ENCODE measurements at regions not wholly inside any gene's neighbourhood (a gene's known extent, or its start where the extent isn't known, plus 50 kb on each side); places are given as distances from the start of the nearest gene placed in this dataset.

DNA sequence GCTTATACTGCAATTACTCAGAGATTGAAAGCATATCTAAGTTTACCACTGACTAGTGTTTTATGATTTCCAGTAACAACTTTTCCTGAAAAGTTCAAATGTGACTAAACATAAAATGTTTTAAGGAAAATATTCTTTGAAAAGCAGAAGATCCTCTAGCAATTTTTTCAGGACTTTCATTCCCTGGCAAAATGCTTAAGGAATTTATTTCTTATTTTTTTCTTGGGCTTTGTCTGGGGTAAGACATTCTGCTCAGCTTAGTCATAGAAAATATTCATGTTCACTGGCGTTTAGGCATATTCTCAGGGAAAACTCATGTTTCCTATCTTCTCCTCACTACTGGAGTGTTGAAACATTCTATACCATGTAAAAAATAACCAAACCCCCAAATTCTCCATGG, 235.3 kb upstream of the CEP162 start:
- Histone ChIP-seq H3K4me2 (ENCODE audit: insufficient read depth, low read length) (peak overlapping the region; percentile 16), H3K79me2 (ENCODE audit: control insufficient read depth, insufficient read depth, low read length) (no peaks in the 10 kb centered on the region), H3K4me1 (ENCODE audit: control insufficient read depth, extremely low read depth, insufficient read depth, low read length) (peaks cover 31% of the 10 kb centered on the region), H3K27ac (ENCODE audit: insufficient read depth, low read depth, low read length) (no peak overlapping the region), H2AFZ (ENCODE audit: low read depth, low read length) (peak overlapping the region; percentile 35), H3K9me1 (replicated peaks; ENCODE audit: control insufficient read depth, extremely low read depth, insufficient read depth, low read length) (no peaks in the 10 kb centered on the region), H3K27me3 (ENCODE audit: control insufficient read depth in 2 of 2, insufficient read depth in 2 of 2, low read length in 2 of 2) (no peaks in the 10 kb centered on the region), H3K36me3 (ENCODE audit: control insufficient read depth in 2 of 2, extremely low read depth in 1 of 2, insufficient read depth in 2 of 2, low read length in 2 of 2) (no peaks in the 10 kb centered on the region), H3K9me3 (replicated peaks; ENCODE audit: control insufficient read depth, insufficient read depth, low read length) (no peaks in the 10 kb centered on the region), H4K20me1 (replicated peaks; ENCODE audit: control insufficient read depth, extremely low read depth, insufficient read depth, low read length) (no peaks in the 10 kb centered on the region), H3K9ac (replicated peaks; ENCODE audit: extremely low read depth, insufficient read depth, low read length) (no peak overlapping the region), H3K4me3 (replicated peaks in 1 of 3; ENCODE audit: insufficient read depth in 1 of 3, low read depth in 1 of 3, low read length in 3 of 3) (no peak overlapping the region)
- dilution Hi-C loops (cut with MboI; ENCODE audit: extremely low pct_ligation_motif_present, low sequenced_read_pairs) = no loop called here
- ChIA-PET CTCF (interaction anchor here (0.6 to 2.0 kb wide), 3 partner anchors 17 to 268 kb away, joined by 3 to 7 read pairs (median 3); no protein-coding TSS in a partner anchor), POLR2A (no interaction called here)
- TF ChIP-seq FOS (IDR thresholded peaks at IDR 0.05; ENCODE audit: borderline replicate concordance, insufficient read depth, low read length) (peak; percentile 35), POLR2AphosphoS5 (IDR thresholded peaks at IDR 0.05; ENCODE audit: insufficient read depth, low read depth, low read length) (no peak)
- no TSS peak for BruUV-seq (replicated peaks)
- intact Hi-C loops (cut with micrococcal nuclease) = no loop called here
- no peak for FAIRE-seq
- DNase-seq (ENCODE audit: low read depth, low spot score) = peak; percentile 63

DNA sequence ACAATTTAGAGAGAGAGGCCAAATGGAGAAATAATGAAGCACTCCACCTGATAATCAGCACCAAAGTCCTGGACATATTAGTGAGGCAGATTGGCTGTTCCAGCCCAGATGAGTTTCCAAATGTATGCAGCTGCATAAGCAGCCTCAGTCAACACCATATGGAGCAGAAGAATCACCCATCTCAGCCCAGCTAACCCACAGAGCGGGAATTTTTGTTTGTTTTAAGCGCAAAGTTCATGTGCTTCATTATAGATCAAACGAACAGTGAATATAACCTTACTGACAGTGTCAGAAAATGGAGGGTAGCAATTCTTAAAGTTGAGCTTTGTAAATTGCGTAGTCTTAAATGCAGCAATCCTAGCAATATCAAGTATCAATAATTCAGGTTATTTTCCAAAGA, 234.0 kb upstream of the CEP162 start:
- Histone ChIP-seq H3K4me3 (replicated peaks in 1 of 3; ENCODE audit: insufficient read depth in 1 of 3, low read depth in 1 of 3, low read length in 3 of 3) (no peak overlapping the region), H3K27ac (ENCODE audit: insufficient read depth, low read depth, low read length) (no peak overlapping the region), H3K36me3 (ENCODE audit: control insufficient read depth in 2 of 2, extremely low read depth in 1 of 2, insufficient read depth in 2 of 2, low read length in 2 of 2) (no peaks in the 10 kb centered on the region), H4K20me1 (replicated peaks; ENCODE audit: control insufficient read depth, extremely low read depth, insufficient read depth, low read length) (no peaks in the 10 kb centered on the region), H3K4me1 (ENCODE audit: control insufficient read depth, extremely low read depth, insufficient read depth, low read length) (peaks cover 19% of the 10 kb centered on the region), H3K4me2 (ENCODE audit: insufficient read depth, low read length) (no peak overlapping the region), H3K9me1 (replicated peaks; ENCODE audit: control insufficient read depth, extremely low read depth, insufficient read depth, low read length) (no peaks in the 10 kb centered on the region), H3K9ac (replicated peaks; ENCODE audit: extremely low read depth, insufficient read depth, low read length) (no peak overlapping the region), H3K9me3 (replicated peaks; ENCODE audit: control insufficient read depth, insufficient read depth, low read length) (no peaks in the 10 kb centered on the region), H3K79me2 (ENCODE audit: control insufficient read depth, insufficient read depth, low read length) (no peaks in the 10 kb centered on the region), H2AFZ (ENCODE audit: low read depth, low read length) (no peak overlapping the region), H3K27me3 (ENCODE audit: control insufficient read depth in 2 of 2, insufficient read depth in 2 of 2, low read length in 2 of 2) (no peaks in the 10 kb centered on the region)
- dilution Hi-C loops (cut with MboI; ENCODE audit: extremely low pct_ligation_motif_present, low sequenced_read_pairs) (no loop called here), intact Hi-C loops (cut with micrococcal nuclease) (no loop called here)
- DNase-seq (ENCODE audit: low read depth, low spot score) = no peak
- POLR2A ChIA-PET = no interaction called here
- CTCF ChIA-PET = interaction anchor here (1.3 to 1.6 kb wide), 2 partner anchors 9 to 18 kb away, joined by 3 to 5 read pairs; no protein-coding TSS in a partner anchor
- no TSS peak for BruUV-seq (replicated peaks)
- TF ChIP-seq MYC (IDR thresholded peaks at IDR 0.05; ENCODE audit: low read depth, low read length) = no peak
- TF ChIP-seq JUN (IDR thresholded peaks at IDR 0.05; ENCODE audit: borderline replicate concordance, insufficient read depth, insufficient read length, low read depth) = no peak
- no peak for TF ChIP-seq POLR2A (IDR thresholded peaks at IDR 0.05; ENCODE audit: low read depth, low read length)
- no peak for TF ChIP-seq GATA2 (IDR thresholded peaks at IDR 0.05; ENCODE audit: insufficient read depth, insufficient read length, low read depth, low read length)
- no peak for TF ChIP-seq EZH2 (IDR thresholded peaks at IDR 0.05; ENCODE audit: borderline replicate concordance, low read depth, low read length, severe bottlenecking)
- TF ChIP-seq POLR2AphosphoS5 (IDR thresholded peaks at IDR 0.05; ENCODE audit: insufficient read depth, low read depth, low read length) = no peak
- no peak for FAIRE-seq
